Myocyte (in vitro differentiated cells): ENCODE measurements at regions not wholly inside any gene's neighbourhood (a gene's known extent, or its start where the extent isn't known, plus 50 kb on each side); places are given as distances from the start of the nearest gene placed in this dataset.
"Not testable (repeated sequence)": the region's sequence is repeated elsewhere in the genome, so short reads cannot be mapped to it uniquely, and the experiment has no call there.

Source experiments
- DNase-seq: peaks from one replicate; pipeline ENCODE4 v3.0.0-alpha.2; 2012; ENCODE audit warnings: low read depth

DNA sequence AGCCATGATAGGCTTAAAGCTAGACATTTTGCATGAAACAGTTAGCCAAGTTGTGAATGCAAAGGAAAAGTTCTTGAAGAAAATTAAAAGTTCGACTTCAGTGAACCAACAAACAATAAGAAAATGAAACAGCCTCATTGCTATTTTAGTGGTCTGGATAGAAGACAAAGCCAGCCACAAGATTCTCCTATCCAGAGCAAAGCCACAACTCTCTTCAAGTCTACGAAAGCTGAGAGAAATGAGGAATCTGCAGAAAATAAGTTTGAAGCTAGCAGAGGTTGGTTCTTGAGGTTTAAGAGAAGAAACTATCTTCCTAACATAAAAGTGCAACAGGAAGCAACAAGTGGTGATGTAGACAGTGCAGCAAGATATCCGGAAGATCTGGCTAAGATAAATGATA is 271.4 kb upstream of the GRM3 start:
- no peak for DNase-seq

DNA sequence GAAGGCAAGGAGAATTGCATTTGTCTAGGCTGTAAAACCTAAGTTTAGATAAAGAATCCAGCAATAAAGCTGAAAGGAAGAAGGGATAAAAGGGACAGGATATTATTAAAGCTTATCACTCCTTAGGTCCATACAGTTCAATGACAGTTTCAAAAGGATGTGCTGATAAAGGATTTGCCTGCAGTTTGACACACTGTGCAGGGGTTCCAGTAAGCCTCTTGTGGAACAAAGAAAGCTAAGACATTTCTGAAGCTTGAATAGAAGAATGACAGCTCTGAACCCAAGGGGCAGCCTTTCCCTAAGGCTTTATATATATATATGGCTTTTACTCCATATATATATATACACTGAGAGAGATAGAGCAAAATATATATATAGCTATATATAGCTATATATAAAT is 276.8 kb upstream of the GRM3 start:
- DNase-seq: no peak

DNA sequence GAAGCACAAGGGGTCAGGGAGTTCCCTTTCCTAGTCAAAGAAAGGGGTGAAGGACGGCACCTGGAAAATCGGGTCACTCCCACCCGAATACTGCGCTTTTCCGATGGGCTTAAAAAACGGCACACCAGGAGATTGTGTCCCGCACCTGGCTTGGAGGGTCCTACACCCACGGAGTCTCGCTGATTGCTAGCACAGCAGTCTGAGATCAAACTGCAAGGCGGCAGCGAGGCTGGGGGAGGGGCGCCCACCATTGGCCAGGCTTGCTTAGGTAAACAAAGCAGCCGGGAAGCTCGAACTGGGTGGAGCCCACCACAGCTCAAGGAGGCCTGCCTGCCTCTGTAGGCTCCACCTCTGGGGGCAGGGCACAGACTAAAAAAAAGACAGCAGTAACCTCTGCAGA is 303.3 kb upstream of the GRM3 start:
- DNase-seq: not testable (repeated sequence)

DNA sequence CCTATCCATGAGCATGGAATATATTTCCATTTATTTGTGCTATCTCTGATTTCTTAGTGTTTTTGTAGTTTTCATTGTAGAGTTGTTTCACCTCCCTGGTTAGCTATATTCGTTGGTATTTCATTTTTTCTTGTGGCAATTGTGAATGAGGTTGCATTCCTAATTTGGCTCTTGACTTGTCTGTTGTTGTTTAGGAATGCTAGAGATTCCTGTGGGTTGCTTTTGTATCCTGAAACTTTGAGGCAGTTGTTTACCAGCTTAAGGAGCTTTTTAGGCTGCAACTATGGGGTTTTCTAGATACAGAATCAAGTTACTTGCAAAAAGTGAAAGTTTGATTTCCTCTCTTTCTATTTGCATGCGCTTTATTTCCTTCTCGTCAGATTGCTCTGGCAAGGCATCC is 304.7 kb upstream of the GRM3 start:
- DNase-seq: no peak

DNA sequence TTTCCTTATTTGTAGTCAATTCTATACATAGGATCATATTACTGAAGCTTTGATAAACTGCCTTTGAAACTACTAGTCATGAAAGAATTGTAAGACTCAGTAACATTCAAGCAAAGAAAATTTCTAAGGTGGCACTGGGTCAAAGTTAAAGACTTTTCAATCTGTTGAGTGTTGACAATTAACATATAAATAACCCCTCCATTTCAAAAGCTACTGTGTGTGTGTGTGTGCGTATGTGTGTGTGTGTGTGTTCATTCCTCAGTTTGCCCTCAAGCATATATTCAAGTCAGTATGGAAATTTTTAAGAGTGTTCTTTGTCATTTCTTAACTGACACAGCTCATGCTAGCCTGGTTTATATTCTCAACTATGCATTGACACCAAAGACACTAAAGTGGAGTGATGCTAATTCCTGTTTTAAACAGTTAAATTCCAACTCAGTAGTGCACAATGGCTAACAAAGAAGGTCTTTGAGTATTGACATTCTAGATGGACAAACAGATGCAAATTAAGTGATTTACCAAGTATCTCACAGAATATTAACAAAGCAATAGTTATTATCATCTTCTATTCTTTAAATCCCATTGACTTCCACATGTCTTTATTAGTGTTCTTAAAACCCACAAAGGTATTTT is 314.8 kb upstream of the GRM3 start:
- DNase-seq: no peak

DNA sequence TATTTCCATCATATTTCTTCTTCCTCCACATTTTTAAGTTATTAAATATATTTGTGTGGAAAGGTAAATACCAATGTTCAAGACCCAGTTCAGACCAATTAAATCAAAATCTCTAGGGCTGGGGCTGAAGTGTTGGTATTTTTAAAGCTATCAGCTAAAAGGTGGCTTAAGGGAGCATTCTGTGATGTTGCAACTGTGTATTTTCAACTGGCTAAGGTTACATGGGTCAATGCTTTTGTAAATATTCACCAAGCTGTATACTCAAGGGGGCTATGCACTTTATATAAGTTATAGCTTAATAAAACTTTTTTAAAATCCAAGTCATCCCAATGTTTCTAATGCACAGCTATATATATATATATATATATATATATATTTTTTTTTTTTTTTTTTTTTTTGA is 316.9 kb upstream of the GRM3 start:
- no peak for DNase-seq

DNA sequence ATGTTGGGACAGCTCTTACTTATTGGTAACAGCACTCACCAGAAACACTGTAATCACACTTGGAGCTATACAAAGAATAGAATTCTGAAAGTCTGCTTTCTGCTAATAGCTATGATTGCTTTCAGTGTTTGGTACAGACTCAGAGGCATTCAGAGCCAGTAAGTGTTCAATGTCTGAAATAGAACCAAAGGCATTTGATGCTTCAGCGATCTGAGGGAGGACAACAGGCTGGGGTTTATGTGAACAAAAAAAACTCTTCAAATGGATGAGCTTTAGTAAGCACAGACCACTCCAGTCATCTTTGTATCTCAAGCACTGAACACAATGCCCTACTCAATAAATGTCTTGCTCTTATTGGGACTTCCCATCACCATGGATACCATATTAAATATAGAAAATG is 322.8 kb upstream of the GRM3 start:
- DNase-seq: no peak

DNA sequence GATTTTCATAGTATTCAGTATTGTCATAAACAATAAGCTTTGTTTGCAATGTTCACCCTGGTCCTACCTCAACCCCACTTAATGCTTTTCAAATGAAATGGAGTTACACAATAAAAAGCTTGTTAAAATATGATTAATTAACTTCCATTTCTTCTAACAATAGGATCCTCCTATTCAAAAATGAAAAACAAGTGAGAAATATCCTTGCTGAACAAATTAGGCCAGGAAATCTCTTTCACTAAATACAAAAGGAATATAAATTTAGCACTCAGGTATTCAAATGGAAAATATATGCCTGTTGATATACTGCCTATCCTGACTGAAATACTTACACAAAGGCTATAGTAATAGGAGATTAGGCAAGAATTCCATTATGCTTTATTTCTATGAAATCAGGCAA is 323.4 kb upstream of the GRM3 start:
- no peak for DNase-seq

DNA sequence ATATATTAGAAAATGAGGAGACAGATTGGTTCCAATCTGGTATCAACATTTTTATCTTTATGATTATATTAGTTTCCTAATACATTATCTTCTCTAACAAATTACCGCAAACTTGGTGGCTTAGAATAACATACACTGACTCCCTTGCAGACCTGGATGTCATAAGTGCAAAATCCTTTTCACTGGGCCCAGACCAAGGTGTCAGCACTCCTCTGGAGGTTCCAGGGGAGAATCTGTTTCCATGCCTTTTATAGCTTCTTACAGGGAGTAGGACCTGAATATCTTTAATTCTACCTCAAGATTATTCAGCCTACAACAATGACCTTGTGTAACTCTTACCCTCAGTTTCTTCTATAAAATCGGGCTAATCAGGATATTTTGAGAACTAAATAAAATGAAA is 329.9 kb upstream of the GRM3 start:
- DNase-seq: no peak

DNA sequence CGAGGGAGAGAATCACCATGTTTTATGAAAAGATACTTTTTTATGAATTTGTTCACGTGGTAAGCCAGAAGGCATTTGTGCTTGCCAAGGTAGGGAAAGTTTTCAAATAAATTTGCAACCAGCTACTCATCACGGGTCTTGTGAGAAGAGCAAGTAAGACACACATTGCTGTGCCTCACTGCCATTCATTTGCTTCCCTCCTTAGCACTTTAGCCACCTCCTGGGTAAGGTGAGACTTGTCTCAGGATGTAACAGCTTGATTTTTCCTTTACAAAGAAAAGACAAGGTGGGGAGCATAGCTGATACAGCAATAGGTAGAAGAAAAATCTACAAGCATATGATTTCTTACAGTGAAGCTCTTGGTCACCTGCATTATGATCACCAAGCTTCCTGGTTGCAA is 342.4 kb upstream of the GRM3 start:
- no peak for DNase-seq

DNA sequence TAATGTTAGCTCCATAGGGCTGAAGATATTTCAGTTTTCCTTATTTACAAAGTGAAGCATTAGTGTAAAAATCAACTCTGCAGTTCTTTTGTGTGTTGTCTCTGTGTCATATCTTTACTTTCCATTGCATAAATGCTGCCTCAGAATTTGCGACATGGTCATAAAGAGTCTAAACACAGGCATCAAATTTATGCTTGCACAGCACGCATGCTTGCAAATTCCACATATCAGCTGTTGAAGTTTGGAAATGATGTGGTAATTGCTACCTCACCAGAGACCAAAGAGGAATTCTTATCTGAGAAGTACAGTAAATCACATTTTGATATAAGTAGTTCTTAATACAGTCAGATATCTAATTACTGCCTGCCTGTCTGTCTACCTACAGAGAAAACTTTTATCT is 348.2 kb upstream of the GRM3 start:
- DNase-seq: no peak

DNA sequence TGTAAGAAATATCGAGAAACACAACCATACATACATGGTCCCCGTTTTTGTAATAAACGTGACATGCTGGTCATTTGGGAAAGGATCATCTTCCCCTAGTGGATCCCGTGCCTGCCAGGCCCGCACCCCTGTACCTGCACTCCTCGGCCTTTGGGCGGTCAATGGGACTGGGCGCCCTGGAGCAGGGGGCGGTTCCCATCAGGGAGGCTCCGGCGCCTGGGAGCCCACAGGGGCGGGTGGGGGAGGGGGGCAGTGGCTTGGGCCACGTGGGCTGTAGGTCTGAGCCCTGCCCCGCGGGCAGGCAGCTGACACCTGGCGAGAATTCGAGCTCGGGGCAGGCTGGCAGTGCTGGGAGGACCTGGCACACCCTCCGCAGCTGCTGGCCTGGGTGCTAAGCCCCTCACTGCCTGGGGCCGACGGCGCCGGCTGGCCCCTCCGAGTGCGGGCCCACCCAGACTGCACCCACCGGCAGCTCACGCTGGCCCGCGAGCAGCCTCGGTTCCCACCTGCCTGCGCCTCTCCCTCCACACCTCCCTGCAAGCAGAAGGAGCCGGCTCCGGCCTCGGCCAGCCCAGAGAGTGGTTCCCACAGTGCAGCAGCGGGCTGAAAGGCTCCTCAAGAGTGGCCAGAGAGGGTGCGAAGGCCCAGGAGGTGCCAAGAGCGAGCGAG is 361.6 kb upstream of the GRM3 start:
- DNase-seq: no peak

DNA sequence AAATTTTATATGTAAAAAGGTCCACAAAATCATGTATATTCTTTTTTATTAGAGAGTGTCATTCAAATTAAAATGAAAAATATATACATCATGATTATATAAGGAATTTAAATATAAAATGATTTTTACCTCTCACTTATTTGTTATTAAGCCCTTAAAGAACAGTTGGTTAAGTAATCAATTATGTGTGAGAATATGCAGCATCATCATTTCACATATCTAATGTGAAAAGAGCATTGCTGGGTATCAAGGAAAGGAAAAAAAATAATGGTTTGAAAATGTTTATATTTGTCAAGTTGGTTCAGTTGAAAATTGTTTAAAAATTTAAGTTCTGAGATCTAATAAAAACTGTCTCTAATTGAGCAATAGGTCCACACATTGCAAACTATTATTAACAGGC is 363.6 kb upstream of the GRM3 start:
- DNase-seq: no peak

DNA sequence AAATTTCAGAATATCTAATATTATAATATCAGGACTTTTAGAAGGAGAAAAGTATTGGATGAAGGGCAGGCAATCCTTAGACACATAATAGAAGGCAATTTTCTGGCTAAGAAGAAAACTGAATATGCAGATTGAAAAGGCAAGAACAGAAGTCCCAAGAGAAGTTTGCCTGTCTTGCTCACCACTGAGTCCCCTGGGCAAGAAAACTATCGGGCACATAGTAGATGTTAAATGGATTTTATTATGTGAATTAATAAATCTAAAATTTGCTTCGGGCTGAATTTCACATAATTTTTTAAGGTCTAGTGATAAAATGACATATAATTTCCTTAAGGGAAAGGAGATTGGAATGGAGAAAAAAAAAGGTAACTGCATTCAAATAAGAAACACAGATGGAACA is 380.9 kb upstream of the GRM3 start:
- no peak for DNase-seq

DNA sequence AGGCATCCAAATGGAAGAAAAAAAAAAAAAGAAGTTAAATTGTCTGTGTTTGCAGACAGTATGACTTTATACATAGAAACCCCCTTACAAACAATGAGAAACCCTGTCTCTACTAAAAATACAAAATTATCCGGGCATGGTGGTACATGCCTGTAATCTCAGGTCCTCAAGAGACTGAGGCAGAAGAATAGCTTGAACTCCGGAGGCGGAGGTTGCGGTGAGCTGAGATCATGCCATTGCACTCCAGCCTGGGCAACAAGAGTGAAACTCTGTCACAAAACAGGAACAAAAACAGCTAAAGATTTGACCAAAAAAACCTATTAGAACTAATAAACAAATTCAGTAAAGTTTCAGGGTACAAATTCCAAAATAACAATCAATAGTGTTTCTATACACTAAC is 385.8 kb upstream of the GRM3 start:
- DNase-seq: no peak

DNA sequence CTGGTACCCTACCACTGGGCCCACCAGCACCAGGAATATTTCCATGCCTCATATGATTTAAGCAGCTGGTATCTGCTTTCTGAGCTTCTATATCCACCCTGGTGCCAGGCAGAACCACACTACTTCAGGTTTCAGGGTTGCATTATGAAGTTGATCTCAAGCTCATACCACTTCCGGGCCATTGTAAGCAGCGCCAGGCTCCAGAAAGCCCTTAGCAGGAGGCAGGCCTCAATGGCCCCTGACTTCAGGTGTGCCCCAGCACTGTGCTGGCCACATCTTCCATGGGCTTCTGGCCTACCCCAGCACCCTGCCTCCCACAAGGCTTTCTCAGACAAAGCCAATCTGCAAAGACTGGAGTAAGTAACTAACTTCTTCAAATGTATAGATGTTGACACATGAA is 391.3 kb upstream of the GRM3 start:
- no peak for DNase-seq

DNA sequence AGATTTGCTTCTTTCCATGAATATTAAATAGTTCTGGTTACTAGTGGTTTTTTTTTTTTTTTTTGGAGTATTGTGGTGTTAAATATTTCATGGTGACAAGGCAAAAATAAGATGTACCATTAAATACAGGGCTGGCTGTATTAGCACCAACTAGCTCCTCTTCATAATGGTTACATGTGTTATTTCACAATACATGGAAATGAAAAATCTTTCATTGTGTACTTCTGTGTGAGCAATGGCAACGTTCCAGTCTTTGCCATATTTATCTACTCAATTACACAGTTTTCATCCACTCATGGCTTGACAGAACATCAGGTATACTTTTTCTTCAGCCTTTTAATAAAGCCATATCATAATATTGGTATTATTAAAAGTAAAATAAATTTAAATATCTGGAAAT is 394.7 kb upstream of the GRM3 start:
- DNase-seq: no peak

DNA sequence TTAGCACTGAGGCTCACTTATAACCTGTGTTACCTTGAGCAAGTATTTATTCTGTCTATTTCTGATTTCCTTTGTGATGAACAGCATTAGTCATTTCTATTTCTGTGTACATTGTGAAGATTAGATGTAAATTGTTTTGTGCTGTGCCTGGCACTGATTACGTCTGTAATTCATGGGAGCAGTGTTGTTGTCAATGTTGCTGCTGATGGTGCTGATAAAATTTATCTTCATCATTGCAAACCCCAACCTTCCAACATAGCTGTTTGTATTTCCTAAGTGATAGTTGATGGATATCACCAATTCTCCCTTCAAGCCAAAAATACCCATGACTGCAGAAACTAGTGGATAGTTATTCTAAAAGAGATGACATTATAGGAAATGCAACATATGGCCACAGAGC is 400.5 kb upstream of the GRM3 start:
- no peak for DNase-seq

DNA sequence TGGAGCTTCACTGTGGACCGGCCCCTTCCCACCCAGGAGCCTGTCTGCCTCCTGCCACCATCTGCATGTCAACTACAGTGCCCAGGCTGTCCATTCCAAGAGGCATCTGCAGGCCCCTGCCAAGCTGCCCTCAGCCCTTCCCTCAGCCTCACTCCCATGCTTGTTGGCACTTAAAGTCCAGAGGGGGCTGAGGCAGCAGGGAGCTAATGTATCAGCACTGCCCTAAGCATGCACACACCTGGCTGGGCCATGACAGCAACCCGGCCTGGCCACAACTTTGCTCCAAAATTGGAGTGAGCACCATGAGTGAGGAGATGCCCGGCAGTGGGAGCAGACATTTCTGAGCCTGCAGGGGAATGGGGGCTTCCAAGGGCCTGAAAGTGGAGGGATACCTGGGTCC is 417.5 kb upstream of the GRM3 start:
- no peak for DNase-seq

DNA sequence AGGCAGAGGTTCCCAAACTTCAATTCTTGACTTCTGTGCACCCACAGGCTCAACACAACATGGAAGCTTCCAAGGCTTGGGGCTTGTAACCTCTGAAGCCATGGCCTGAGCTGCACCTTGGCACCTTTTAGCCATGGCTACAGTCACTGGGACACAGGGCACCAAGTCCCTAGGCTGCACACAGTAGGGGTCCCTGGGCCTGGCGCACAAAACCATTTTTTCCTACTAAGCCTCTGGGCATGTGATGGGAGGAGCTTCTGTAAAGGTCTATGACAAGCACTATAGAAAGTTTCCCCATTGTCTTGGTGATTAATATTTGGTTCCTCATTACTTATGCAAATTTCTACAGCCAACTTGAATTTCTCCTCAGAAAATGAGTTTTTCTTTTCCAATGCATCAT is 420.9 kb upstream of the GRM3 start:
- DNase-seq: no peak

DNA sequence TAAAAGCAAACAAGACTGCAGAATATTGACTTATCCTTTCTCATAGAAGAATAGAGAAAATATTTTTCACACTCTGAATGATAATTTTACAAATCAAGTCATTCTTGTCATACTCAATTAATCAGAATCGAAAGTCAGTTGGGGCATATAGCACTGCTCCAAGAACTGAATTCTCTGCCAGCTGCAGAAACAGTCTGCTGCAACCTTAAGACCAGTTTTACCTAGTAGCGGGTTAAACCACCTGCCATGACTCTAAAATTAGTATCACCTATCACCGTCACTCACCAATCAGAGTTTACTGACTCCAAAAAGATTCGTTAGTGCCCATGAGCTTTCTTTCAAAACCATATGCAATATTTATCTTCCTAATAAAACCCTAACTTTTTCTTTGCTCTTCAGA is 429.0 kb upstream of the GRM3 start:
- DNase-seq: no peak

DNA sequence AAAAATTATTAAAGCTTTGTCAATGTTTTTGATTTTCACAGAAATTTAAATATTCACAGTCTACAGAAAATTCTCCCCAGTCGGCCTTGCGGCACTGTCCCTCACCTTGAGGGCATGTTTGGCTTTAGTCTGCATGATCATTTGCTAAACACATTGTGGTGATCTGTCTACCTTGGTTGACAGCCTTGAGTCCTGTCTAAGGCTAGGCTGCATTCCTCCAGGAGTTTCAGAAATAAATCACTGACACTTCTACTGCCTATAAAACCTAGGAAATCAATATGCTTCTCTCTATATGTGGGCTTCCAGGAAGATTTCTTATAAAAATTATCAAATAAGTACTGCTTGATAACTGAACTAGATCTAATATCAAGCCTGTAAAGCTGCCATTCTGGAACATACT is 430.7 kb upstream of the GRM3 start:
- no peak for DNase-seq

DNA sequence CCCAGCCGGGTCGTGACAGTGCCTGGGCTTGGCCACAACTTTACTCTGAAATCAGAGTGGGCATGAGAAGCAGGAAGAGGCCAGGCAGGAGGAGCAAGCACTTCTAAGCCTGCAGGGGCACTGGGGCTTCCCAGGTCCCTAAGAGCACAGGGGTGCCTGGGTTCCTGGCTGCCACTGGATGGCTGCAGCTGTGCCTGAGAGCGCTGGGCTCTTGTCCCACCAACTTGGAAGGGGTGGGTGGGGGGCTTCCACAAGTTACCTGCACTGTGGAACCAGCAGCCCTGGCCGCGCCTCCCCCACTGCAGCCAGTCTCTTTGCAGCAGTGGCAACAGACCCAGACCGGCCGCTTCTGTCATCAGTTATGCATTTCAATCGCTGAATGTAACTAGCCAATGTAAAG is 434.7 kb upstream of the GRM3 start:
- no peak for DNase-seq

DNA sequence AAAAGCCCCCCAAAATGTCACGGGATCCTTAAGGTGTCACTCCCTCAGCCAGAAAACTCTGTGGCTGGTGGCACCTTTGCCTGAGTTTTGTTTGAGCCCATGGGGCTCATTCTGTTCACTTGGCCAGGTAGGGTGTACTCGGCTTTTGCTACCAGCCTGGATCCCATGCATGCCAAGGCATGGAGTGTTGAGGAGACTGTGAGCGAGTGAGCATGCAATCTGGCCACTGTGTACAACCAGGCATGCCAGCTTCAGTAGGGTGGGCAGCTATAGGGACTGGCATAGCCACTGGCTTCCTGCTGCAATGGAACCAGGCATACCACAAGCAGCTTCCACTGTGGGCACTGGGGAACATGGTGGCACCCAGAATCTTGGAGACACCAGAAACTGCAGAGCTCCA is 436.0 kb upstream of the GRM3 start:
- DNase-seq: no peak
